ENCODE measurements at regions not wholly inside any gene's neighbourhood (a gene's known extent, or its start where the extent isn't known, plus 50 kb on each side); places are given as distances from the start of the nearest gene placed in this dataset.
"Not testable (repeated sequence)": the region's sequence is repeated elsewhere in the genome, so short reads cannot be mapped to it uniquely, and the experiment has no call there.

- H3K4me3 ChIP-seq (ENCODE audit: low read length) = no peak overlapping the region
- peak; percentile 65 for TF ChIP-seq CTCF (conservative IDR thresholded peaks at IDR 0.05; ENCODE audit: low read length)
- DNase-seq (ENCODE audit: low read depth) = peak; percentile 79
Measured at GRCh38 chr9:6106711-6107339, 91.4 kb upstream of the RANBP6 start.

DNA sequence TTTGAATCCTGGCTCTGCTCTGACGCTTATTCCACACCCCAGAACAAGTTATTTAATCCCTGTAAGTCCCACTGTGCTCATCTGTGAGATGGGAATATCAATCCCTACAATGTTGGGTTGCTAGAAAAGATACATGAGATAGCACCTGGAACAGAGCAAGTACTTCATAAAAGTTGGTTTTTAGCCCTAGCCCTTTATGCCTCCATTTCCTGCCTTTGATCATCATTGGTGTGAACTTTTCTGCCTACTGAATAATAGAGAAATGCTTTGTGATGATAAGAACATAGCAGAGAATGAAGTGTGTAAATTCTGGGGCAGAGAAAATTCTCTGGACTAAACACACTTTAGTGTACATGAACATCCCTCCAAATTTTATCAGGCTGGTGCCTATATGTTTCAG is 90.3 kb upstream of the RANBP6 start:
- no peak for TF ChIP-seq CTCF (conservative IDR thresholded peaks at IDR 0.05; ENCODE audit: low read length)
- no peak overlapping the region for H3K4me3 ChIP-seq (ENCODE audit: low read length)
- DNase-seq (ENCODE audit: low read depth) = no peak

DNA sequence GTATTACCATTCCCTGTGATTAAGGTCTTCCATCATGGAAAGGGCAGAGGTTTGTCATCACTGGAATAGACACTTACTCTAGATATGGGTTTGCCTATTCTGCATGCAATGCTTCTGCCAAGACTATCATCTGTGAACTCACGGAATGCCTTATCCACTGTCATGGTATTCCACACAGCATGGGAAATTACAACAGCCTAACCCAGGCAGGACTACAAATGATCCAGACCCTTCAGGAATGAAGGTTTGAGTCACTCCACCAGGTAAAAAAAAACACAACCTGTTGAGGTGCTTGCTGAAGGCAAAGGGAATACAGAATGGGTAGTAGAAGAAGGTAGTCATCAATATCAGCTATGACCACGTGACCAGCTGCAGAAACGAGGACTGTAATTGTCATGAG is 89.0 kb upstream of the RANBP6 start:
- not testable (repeated sequence) for H3K4me3 ChIP-seq (ENCODE audit: low read length); DNase-seq (ENCODE audit: low read depth)

DNA sequence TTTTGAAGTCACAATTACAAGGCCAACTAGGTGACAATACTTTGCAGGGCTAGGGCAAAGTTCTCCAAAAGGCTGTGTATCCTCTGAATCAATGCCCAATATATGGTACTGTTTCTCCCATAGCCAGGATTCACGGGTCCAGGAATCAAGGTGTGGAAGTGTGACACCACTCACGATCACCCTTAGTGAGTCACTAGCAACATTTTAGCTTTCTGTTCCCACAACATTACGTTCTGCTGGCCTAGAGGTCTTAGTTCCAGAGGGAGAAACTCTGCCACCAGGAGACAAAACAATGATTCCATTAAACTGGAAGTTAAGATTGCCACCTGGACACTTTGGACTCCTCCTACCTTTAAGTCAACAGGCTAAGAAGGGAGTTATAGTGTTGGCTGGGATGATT is 88.5 kb upstream of the RANBP6 start:
- DNase-seq (ENCODE audit: low read depth); H3K4me3 ChIP-seq (ENCODE audit: low read length): not testable (repeated sequence)

GRCh38 chr9:6102336-6102987 is 87.0 kb upstream of the RANBP6 start:
- peak; percentile 50 for DNase-seq (ENCODE audit: low read depth)
- H3K4me3 ChIP-seq (ENCODE audit: low read length) = not testable (repeated sequence)

GRCh38 chr9:6101725-6102124 is 86.3 kb upstream of the RANBP6 start:
- not testable (repeated sequence) for DNase-seq (ENCODE audit: low read depth); H3K4me3 ChIP-seq (ENCODE audit: low read length)

- DNase-seq (ENCODE audit: low read depth); H3K4me3 ChIP-seq (ENCODE audit: low read length): not testable (repeated sequence)
Measured at GRCh38 chr9:6099346-6099745, 83.9 kb upstream of the RANBP6 start.

DNA sequence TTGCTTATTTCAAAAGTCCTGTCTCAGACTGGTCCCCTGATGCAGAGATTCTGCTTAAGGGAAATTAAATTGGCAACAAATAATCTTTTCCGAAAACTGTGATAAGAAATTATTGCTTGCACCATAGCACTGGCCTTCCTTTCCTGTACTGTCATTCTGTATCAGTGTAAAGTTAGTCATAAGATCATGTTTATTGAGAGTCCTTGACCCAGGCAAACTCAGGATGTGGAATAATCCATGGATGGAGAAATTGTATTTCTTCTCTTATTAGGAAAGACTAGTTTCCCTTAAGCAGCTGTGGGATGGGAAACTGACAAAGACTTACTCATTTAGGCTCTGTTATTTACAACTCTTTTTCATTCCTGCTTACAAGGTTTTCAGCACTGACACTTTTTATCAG is 83.0 kb upstream of the RANBP6 start:
- H3K4me3 ChIP-seq (ENCODE audit: low read length) = no peak overlapping the region
- TF ChIP-seq CTCF (conservative IDR thresholded peaks at IDR 0.05; ENCODE audit: low read length) = no peak
- DNase-seq (ENCODE audit: low read depth) = peak; percentile 9

GRCh38 chr9:6096821-6097220 is 81.4 kb upstream of the RANBP6 start:
- no peak for TF ChIP-seq CTCF (conservative IDR thresholded peaks at IDR 0.05; ENCODE audit: low read length)
- peak; percentile 76 for DNase-seq (ENCODE audit: low read depth)

More at GRCh38 chr9:6096821-6097220, 81.4 kb upstream of the RANBP6 start:
- H3K4me3 ChIP-seq (ENCODE audit: low read length) = no peak overlapping the region

Data from AG10803 (cell line).